ENCODE measurements at regions not wholly inside any gene's neighbourhood (a gene's known extent, or its start where the extent isn't known, plus 50 kb on each side); places are given as distances from the start of the nearest gene placed in this dataset.

GRCh38 chr12:84740602-84741001 lies 172.0 kb downstream of the SLC6A15 start:
- TF ChIP-seq, protein P1, sequence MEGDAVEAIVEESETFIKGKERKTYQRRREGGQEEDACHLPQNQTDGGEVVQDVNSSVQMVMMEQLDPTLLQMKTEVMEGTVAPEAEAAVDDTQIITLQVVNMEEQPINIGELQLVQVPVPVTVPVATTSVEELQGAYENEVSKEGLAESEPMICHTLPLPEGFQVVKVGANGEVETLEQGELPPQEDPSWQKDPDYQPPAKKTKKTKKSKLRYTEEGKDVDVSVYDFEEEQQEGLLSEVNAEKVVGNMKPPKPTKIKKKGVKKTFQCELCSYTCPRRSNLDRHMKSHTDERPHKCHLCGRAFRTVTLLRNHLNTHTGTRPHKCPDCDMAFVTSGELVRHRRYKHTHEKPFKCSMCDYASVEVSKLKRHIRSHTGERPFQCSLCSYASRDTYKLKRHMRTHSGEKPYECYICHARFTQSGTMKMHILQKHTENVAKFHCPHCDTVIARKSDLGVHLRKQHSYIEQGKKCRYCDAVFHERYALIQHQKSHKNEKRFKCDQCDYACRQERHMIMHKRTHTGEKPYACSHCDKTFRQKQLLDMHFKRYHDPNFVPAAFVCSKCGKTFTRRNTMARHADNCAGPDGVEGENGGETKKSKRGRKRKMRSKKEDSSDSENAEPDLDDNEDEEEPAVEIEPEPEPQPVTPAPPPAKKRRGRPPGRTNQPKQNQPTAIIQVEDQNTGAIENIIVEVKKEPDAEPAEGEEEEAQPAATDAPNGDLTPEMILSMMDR (IDR thresholded peaks at IDR 0.05), result no peak
- TF ChIP-seq EZH2 (IDR thresholded peaks at IDR 0.05; ENCODE audit: borderline replicate concordance, insufficient read depth, low read depth, low read length, poor library complexity, severe bottlenecking), result no peak
- H3K27me3 ChIP-seq (replicated peaks in 1 of 4; ENCODE audit: control extremely low read depth in 1 of 4, control insufficient read depth in 3 of 4, insufficient read depth in 4 of 4, low read length in 3 of 4), result no peaks in the 10 kb centered on the region
- intact Hi-C loops (cut with micrococcal nuclease), result no loop called here
- ChIA-PET CTCF (no interaction called here), POLR2A (no interaction called here)
- H3K9me3 ChIP-seq (ENCODE audit: control extremely low read depth in 1 of 3, control insufficient read depth in 2 of 3, insufficient read depth in 1 of 3, low read length in 2 of 3), result no peaks in the 10 kb centered on the region
- H4K20me1 ChIP-seq (ENCODE audit: control insufficient read depth, insufficient read depth, low read length, poor library complexity, severe bottlenecking), result no peaks in the 10 kb centered on the region
- no peak overlapping the region for H2AFZ ChIP-seq (ENCODE audit: insufficient read depth, low read depth, low read length, poor library complexity, severe bottlenecking)
- Mint-ChIP-seq H3K27me3 (no peaks in the 10 kb centered on the region), H3K4me3 (no peak overlapping the region), H3K9me3 (ENCODE audit: insufficient read depth) (peaks cover 2% of the 10 kb centered on the region), H3K4me1 (no peaks in the 10 kb centered on the region), H3K27ac (no peak overlapping the region)
- H3K4me3 ChIP-seq (ENCODE audit: control extremely low read depth in 1 of 5, extremely low read depth in 1 of 5, insufficient read depth in 1 of 5, low read depth in 2 of 5, low read length in 4 of 5), result no peak overlapping the region
- no peak overlapping the region for H3K4me2 ChIP-seq (replicated peaks; ENCODE audit: low read depth, low read length, poor library complexity, severe bottlenecking)
- H3K36me3 ChIP-seq (replicated peaks in 1 of 2; ENCODE audit: control extremely low read depth in 1 of 2, control insufficient read depth in 1 of 2, extremely low read depth in 1 of 2, insufficient read depth in 2 of 2, low read length in 1 of 2), result no peaks in the 10 kb centered on the region
- no peaks in the 10 kb centered on the region for H3K79me2 ChIP-seq (ENCODE audit: control insufficient read depth, insufficient read depth, low read length)
- ATAC-seq (ENCODE audit: low read depth), result no peak
- no peaks in the 10 kb centered on the region for H3K4me1 ChIP-seq (ENCODE audit: control insufficient read depth in 2 of 2, insufficient read depth in 2 of 2, low read length in 2 of 2)
- no peak overlapping the region for H3K27ac ChIP-seq (ENCODE audit: low read length in 2 of 2)
- no CpG with 5 or more reads among the region's 3 CpGs for WGBS (ENCODE audit: insufficient coverage)
- DNase-seq, result no peak
- H3K9ac ChIP-seq (ENCODE audit: low read length), result no peak overlapping the region

DNA sequence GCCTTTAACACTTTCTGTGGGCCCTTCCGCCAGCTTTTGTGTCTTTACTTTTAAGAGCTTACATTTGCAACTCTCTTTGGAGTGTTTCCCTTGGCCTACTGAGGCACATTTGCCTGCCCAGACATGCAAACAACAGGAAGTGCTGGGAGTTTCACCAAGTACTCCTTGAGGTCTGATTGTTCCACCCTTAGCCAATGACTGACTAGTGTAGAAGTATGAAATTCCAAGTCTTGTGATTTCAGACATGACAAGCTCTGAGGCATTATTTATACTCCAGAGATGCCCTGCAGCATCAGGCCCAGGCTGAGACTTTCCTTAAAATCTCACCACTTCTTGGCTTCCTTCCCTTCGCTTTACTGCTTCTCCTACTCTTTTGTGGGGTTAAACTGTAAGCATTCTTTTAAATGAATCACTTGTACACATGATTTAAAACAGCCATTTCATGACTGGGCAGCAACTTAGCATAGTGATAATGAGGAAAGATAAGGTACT lies 174.1 kb downstream of the SLC6A15 start:
- no peak overlapping the region for H3K4me2 ChIP-seq (replicated peaks; ENCODE audit: low read depth, low read length, poor library complexity, severe bottlenecking)
- H3K4me3 ChIP-seq (ENCODE audit: control extremely low read depth in 1 of 5, extremely low read depth in 1 of 5, insufficient read depth in 1 of 5, low read depth in 2 of 5, low read length in 4 of 5), result no peak overlapping the region
- Mint-ChIP-seq H3K4me1 (no peaks in the 10 kb centered on the region), H3K27me3 (no peaks in the 10 kb centered on the region), H3K27ac (no peak overlapping the region), H3K9me3 (ENCODE audit: insufficient read depth) (no peaks in the 10 kb centered on the region), H3K4me3 (no peak overlapping the region)
- H3K4me1 ChIP-seq (ENCODE audit: control insufficient read depth in 2 of 2, insufficient read depth in 2 of 2, low read length in 2 of 2), result no peaks in the 10 kb centered on the region
- no peaks in the 10 kb centered on the region for H4K20me1 ChIP-seq (ENCODE audit: control insufficient read depth, insufficient read depth, low read length, poor library complexity, severe bottlenecking)
- CTCF ChIA-PET, result no interaction called here
- intact Hi-C loops (cut with micrococcal nuclease), result no loop called here
- H3K36me3 ChIP-seq (replicated peaks in 1 of 2; ENCODE audit: control extremely low read depth in 1 of 2, control insufficient read depth in 1 of 2, extremely low read depth in 1 of 2, insufficient read depth in 2 of 2, low read length in 1 of 2), result no peaks in the 10 kb centered on the region
- no peak overlapping the region for H2AFZ ChIP-seq (ENCODE audit: insufficient read depth, low read depth, low read length, poor library complexity, severe bottlenecking)
- TF ChIP-seq, protein P1 (IDR thresholded peaks at IDR 0.05), result no peak
- TF ChIP-seq EZH2 (IDR thresholded peaks at IDR 0.05; ENCODE audit: borderline replicate concordance, insufficient read depth, low read depth, low read length, poor library complexity, severe bottlenecking), result no peak
- ATAC-seq (ENCODE audit: low read depth), result no peak
- WGBS (ENCODE audit: insufficient coverage), result 90% methylated on average over 1 of the region's 2 CpGs
- H3K79me2 ChIP-seq (ENCODE audit: control insufficient read depth, insufficient read depth, low read length), result no peaks in the 10 kb centered on the region
- H3K9me3 ChIP-seq (ENCODE audit: control extremely low read depth in 1 of 3, control insufficient read depth in 2 of 3, insufficient read depth in 1 of 3, low read length in 2 of 3), result no peaks in the 10 kb centered on the region
- no peak for DNase-seq
- POLR2A ChIA-PET, result no interaction called here
- no peaks in the 10 kb centered on the region for H3K27me3 ChIP-seq (replicated peaks in 1 of 4; ENCODE audit: control extremely low read depth in 1 of 4, control insufficient read depth in 3 of 4, insufficient read depth in 4 of 4, low read length in 3 of 4)
- H3K27ac ChIP-seq (ENCODE audit: low read length in 2 of 2), result no peak overlapping the region
- no peak overlapping the region for H3K9ac ChIP-seq (ENCODE audit: low read length)

All from B cell (primary cell).